ENCODE measurements at regions not wholly inside any gene's neighbourhood (a gene's known extent, or its start where the extent isn't known, plus 50 kb on each side); places are given as distances from the start of the nearest gene placed in this dataset.

DNA sequence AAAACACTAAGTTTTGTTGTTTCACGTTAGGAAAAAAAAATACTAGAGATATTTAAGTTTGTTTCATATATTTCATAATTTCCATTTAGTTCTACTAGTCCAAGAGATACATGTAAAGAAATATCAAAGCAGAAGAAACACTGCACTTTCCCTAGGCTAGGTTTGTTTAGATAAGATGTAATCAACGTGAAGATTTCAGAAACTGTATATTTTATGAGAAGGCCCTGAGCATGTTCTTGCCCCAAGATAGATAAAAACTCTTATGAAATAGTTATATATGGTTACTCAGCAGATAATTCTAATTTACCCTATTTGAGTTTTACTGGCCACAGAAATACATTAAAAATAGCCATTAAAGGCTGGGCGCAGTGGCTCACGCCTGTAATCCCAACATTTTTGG lies 143.6 kb upstream of the CBLN2 start:
- no peaks in the 10 kb centered on the region for H3K79me1 ChIP-seq (ENCODE audit: insufficient read depth, low read depth, low read length, poor library complexity, severe bottlenecking)
- H4K91ac ChIP-seq (ENCODE audit: insufficient read length, low read depth, low read length): no peak overlapping the region
- H3K18ac ChIP-seq (ENCODE audit: insufficient read length, low read depth, low read length): no peak overlapping the region
- no peak overlapping the region for H3K9ac ChIP-seq (ENCODE audit: extremely low read depth, insufficient read length, low read length)
- H4K8ac ChIP-seq (replicated peaks; ENCODE audit: insufficient read length, low read depth, low read length): no peak overlapping the region
- no peak overlapping the region for H2BK12ac ChIP-seq (ENCODE audit: insufficient read length, low read depth, low read length)
- H3T11ph ChIP-seq (ENCODE audit: low read length): no peak overlapping the region
- no CpG with 5 or more reads among the region's 4 CpGs for WGBS (ENCODE audit: extremely low coverage, insufficient read length, low lambda C conversion rate)
- no peaks in the 10 kb centered on the region for H3K27me3 ChIP-seq (ENCODE audit: insufficient read depth, low read length)
- TF ChIP-seq, protein P1, sequence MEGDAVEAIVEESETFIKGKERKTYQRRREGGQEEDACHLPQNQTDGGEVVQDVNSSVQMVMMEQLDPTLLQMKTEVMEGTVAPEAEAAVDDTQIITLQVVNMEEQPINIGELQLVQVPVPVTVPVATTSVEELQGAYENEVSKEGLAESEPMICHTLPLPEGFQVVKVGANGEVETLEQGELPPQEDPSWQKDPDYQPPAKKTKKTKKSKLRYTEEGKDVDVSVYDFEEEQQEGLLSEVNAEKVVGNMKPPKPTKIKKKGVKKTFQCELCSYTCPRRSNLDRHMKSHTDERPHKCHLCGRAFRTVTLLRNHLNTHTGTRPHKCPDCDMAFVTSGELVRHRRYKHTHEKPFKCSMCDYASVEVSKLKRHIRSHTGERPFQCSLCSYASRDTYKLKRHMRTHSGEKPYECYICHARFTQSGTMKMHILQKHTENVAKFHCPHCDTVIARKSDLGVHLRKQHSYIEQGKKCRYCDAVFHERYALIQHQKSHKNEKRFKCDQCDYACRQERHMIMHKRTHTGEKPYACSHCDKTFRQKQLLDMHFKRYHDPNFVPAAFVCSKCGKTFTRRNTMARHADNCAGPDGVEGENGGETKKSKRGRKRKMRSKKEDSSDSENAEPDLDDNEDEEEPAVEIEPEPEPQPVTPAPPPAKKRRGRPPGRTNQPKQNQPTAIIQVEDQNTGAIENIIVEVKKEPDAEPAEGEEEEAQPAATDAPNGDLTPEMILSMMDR (conservative IDR thresholded peaks at IDR 0.05): no peak
- no peak overlapping the region for H3K4me2 ChIP-seq (ENCODE audit: insufficient read depth, insufficient read length, low read length)
- H3K4me1 Mint-ChIP-seq: peaks cover 5 to 15% of the 10 kb centered on the region in 2 experiments
- no peak overlapping the region for H3K27ac ChIP-seq (ENCODE audit: insufficient read length, low read depth, low read length)
- peaks cover 2% of the 10 kb centered on the region; the same call in 1 of the 2 replicates for H3K4me1 ChIP-seq (ENCODE audit: insufficient read depth, low read length)
- no peak overlapping the region for H3K4ac ChIP-seq (ENCODE audit: low read depth, low read length)
- H4K5ac ChIP-seq (ENCODE audit: insufficient read length, low read depth, low read length): no peak overlapping the region
- H3K23me2 ChIP-seq (ENCODE audit: insufficient read length, low read depth, low read length, poor library complexity, severe bottlenecking): no peaks in the 10 kb centered on the region
- no peaks in the 10 kb centered on the region for H3K27me3 Mint-ChIP-seq (ENCODE audit: low read depth)
- H2BK120ac ChIP-seq (ENCODE audit: low read depth, low read length, poor library complexity, severe bottlenecking): no peak overlapping the region
- no peak overlapping the region for H2AFZ ChIP-seq (ENCODE audit: low read length)
- no peak overlapping the region for H3K14ac ChIP-seq (ENCODE audit: insufficient read depth, low read length)
- H2BK20ac ChIP-seq (ENCODE audit: low read depth, low read length, poor library complexity, severe bottlenecking): no peak overlapping the region
- no peaks in the 10 kb centered on the region for H4K20me1 ChIP-seq (ENCODE audit: control insufficient read depth, insufficient read depth, insufficient read length)
- no peak overlapping the region for H3K4me3 Mint-ChIP-seq
- no peak overlapping the region for H3K56ac ChIP-seq (ENCODE audit: insufficient read length, low read depth, low read length)
- no peak for DNase-seq
- no peak overlapping the region for H3K23ac ChIP-seq (ENCODE audit: insufficient read length, low read depth, low read length)
- no peak overlapping the region for H2AK5ac ChIP-seq (ENCODE audit: insufficient read length, low read length)
- no peak overlapping the region for H3K27ac Mint-ChIP-seq
- no peaks in the 10 kb centered on the region for H3K79me2 ChIP-seq (ENCODE audit: insufficient read depth, low read length)
- H3K36me3 Mint-ChIP-seq (ENCODE audit: insufficient read depth in 1 of 3, low read depth in 3 of 3): no peaks in the 10 kb centered on the region
- no peaks in the 10 kb centered on the region for H3K9me3 ChIP-seq (ENCODE audit: control insufficient read depth, low read depth, low read length)
- H3K9me3 Mint-ChIP-seq: no peaks in the 10 kb centered on the region
- no peak overlapping the region for H2BK5ac ChIP-seq (ENCODE audit: insufficient read length, low read length)
- H2BK15ac ChIP-seq (ENCODE audit: low read depth, low read length): no peak overlapping the region
